HL-60 (cell line): ENCODE measurements at regions not wholly inside any gene's neighbourhood (a gene's known extent, or its start where the extent isn't known, plus 50 kb on each side); places are given as distances from the start of the nearest gene placed in this dataset.

Experiments used
- POLR2AphosphoS5 ChIP-seq: IDR thresholded peaks from 2 replicates; pipeline ENCODE4 v1.6.1; 2012; ENCODE audit warnings: low read depth
- SPI1 ChIP-seq: IDR thresholded peaks from 2 replicates; pipeline ENCODE4 v1.6.1; 2012; ENCODE audit warnings: low read depth, mild to moderate bottlenecking, borderline replicate concordance
- TF ChIP-seq, protein P1 (sequence below): IDR thresholded peaks from one replicate; pipeline ENCODE4 v1.5.1; 2011; ENCODE audit warnings: low read length, control low read depth, inconsistent platforms; ENCODE audit not compliant: insufficient read depth

- TF ChIP-seq POLR2AphosphoS5 = no peak
- no peak for TF ChIP-seq SPI1
- TF ChIP-seq, protein P1, sequence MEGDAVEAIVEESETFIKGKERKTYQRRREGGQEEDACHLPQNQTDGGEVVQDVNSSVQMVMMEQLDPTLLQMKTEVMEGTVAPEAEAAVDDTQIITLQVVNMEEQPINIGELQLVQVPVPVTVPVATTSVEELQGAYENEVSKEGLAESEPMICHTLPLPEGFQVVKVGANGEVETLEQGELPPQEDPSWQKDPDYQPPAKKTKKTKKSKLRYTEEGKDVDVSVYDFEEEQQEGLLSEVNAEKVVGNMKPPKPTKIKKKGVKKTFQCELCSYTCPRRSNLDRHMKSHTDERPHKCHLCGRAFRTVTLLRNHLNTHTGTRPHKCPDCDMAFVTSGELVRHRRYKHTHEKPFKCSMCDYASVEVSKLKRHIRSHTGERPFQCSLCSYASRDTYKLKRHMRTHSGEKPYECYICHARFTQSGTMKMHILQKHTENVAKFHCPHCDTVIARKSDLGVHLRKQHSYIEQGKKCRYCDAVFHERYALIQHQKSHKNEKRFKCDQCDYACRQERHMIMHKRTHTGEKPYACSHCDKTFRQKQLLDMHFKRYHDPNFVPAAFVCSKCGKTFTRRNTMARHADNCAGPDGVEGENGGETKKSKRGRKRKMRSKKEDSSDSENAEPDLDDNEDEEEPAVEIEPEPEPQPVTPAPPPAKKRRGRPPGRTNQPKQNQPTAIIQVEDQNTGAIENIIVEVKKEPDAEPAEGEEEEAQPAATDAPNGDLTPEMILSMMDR = no peak
Measured at GRCh38 chr7:15802425-15802824, 115.9 kb upstream of the MEOX2 start.
